ENCODE measurements at regions not wholly inside any gene's neighbourhood (a gene's known extent, or its start where the extent isn't known, plus 50 kb on each side); places are given as distances from the start of the nearest gene placed in this dataset.

GRCh38 chr5:155181542-155181941 lies 168.0 kb downstream of the KIF4B start:
- Histone ChIP-seq H3K27me3 (replicated peaks in 1 of 7) (no peaks in the 10 kb centered on the region), H3K36me3 (no peaks in the 10 kb centered on the region), H3K4me1 (no peaks in the 10 kb centered on the region), H3K4me3 (no peak overlapping the region), H3K9me3 (peaks cover 0 to 34% (median 17%) of the 10 kb centered on the region in 8 donors), H3K27ac (no peak overlapping the region)
- intact Hi-C loops (cut with DNase I; ENCODE audit: low total_unique reads), result no loop called here
- 59 to 95% (median 68%) methylated on average over 1 of the region's 1 CpG for WGBS, 5 donors
- TF ChIP-seq POLR2A (IDR thresholded peaks at IDR 0.05), result no peak
- TF ChIP-seq, protein P1, sequence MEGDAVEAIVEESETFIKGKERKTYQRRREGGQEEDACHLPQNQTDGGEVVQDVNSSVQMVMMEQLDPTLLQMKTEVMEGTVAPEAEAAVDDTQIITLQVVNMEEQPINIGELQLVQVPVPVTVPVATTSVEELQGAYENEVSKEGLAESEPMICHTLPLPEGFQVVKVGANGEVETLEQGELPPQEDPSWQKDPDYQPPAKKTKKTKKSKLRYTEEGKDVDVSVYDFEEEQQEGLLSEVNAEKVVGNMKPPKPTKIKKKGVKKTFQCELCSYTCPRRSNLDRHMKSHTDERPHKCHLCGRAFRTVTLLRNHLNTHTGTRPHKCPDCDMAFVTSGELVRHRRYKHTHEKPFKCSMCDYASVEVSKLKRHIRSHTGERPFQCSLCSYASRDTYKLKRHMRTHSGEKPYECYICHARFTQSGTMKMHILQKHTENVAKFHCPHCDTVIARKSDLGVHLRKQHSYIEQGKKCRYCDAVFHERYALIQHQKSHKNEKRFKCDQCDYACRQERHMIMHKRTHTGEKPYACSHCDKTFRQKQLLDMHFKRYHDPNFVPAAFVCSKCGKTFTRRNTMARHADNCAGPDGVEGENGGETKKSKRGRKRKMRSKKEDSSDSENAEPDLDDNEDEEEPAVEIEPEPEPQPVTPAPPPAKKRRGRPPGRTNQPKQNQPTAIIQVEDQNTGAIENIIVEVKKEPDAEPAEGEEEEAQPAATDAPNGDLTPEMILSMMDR (IDR thresholded peaks at IDR 0.05 in 8 of 11, conservative IDR thresholded peaks at IDR 0.05 in 3 of 11), result no peak
- TF ChIP-seq POLR2AphosphoS5 (IDR thresholded peaks at IDR 0.05), result no peak
- DNase-seq, result no peak

GRCh38 chr5:155189476-155189875 lies 175.9 kb downstream of the KIF4B start:
- Histone ChIP-seq H3K9me3 (peaks cover 0 to 17% (median 10%) of the 10 kb centered on the region in 8 donors), H3K36me3 (no peaks in the 10 kb centered on the region), H3K4me1 (no peaks in the 10 kb centered on the region), H3K27me3 (replicated peaks in 1 of 7) (no peaks in the 10 kb centered on the region), H3K27ac (no peak overlapping the region), H3K4me3 (no peak overlapping the region)
- DNase-seq, result no peak
- TF ChIP-seq, protein P1 (IDR thresholded peaks at IDR 0.05 in 8 of 11, conservative IDR thresholded peaks at IDR 0.05 in 3 of 11), result no peak
- 81 to 86% (median 84%) methylated on average over 5 of the region's 5 CpGs for WGBS, 5 donors
- intact Hi-C loops (cut with DNase I; ENCODE audit: low total_unique reads), result no loop called here

DNA sequence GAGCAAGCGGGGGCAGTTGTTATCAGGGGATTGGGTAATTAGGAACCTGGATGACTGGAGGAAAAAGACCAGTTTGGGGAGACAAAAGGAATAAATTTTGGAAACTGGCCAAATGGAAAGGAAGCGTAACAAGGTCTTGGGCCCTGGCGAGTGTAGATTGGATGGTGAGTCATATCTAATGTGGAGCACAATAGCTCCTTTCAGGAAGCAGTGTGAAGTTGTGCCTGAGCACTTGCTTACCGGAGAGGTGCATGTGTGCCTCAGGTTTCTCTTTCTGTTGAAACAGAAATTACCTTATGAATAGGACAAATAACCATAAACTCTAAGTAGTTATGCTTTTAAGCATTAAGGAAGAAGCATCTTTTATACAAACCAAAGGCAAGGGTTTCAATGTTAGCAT lies 176.4 kb downstream of the KIF4B start:
- Histone ChIP-seq H3K27me3 (replicated peaks in 1 of 7) (no peaks in the 10 kb centered on the region), H3K9me3 (peaks cover 0 to 12% (median 5%) of the 10 kb centered on the region in 8 donors), H3K27ac (no peak overlapping the region), H3K36me3 (no peaks in the 10 kb centered on the region), H3K4me3 (no peak overlapping the region), H3K4me1 (no peaks in the 10 kb centered on the region)
- intact Hi-C loops (cut with DNase I; ENCODE audit: low total_unique reads), result no loop called here
- WGBS, 5 donors, result 64 to 80% (median 69%) methylated on average over 4 of the region's 4 CpGs
- TF ChIP-seq POLR2A (IDR thresholded peaks at IDR 0.05) (no peak), POLR2AphosphoS5 (IDR thresholded peaks at IDR 0.05) (no peak)
- TF ChIP-seq, protein P1 (IDR thresholded peaks at IDR 0.05 in 8 of 11, conservative IDR thresholded peaks at IDR 0.05 in 3 of 11), result no peak
- no peak for DNase-seq

DNA sequence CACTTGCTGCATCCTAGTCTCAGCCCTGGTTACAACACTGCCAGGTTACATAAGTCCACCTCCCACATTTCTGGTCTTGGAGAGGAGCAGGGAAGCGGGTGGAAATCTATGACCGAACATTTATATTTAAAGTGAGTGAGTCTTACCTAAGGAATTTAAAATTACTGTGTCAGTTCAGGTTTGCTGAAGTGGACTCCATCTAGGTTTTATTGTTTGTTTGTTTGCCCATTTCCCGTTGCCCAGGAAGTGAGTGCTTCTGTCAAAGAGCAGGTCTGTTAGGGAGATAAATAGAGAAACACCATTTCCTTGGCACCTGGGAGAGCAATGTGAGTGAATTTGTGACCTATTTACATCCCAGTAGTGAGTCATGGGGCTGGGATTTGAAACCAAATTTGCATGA lies 179.5 kb downstream of the KIF4B start:
- WGBS, 5 donors, result 65 to 74% (median 67%) methylated on average over 3 of the region's 3 CpGs
- no peak overlapping the region for H3K27ac ChIP-seq
- H3K4me1 ChIP-seq, result no peaks in the 10 kb centered on the region
- no peaks in the 10 kb centered on the region for H3K27me3 ChIP-seq (replicated peaks in 1 of 7)
- TF ChIP-seq, protein P1 (IDR thresholded peaks at IDR 0.05 in 8 of 11, conservative IDR thresholded peaks at IDR 0.05 in 3 of 11), result no peak
- TF ChIP-seq POLR2AphosphoS5 (IDR thresholded peaks at IDR 0.05), result no peak
- no peak overlapping the region for H3K4me3 ChIP-seq
- no peak for DNase-seq
- no peaks in the 10 kb centered on the region for H3K36me3 ChIP-seq
- intact Hi-C loops (cut with DNase I; ENCODE audit: low total_unique reads), result no loop called here
- H3K9me3 ChIP-seq, result peaks cover 0 to 8% (median 0%) of the 10 kb centered on the region in 8 donors

Data from spleen (tissue), 11 donors.